ENCODE measurements at regions not wholly inside any gene's neighbourhood (a gene's known extent, or its start where the extent isn't known, plus 50 kb on each side); places are given as distances from the start of the nearest gene placed in this dataset.

DNA sequence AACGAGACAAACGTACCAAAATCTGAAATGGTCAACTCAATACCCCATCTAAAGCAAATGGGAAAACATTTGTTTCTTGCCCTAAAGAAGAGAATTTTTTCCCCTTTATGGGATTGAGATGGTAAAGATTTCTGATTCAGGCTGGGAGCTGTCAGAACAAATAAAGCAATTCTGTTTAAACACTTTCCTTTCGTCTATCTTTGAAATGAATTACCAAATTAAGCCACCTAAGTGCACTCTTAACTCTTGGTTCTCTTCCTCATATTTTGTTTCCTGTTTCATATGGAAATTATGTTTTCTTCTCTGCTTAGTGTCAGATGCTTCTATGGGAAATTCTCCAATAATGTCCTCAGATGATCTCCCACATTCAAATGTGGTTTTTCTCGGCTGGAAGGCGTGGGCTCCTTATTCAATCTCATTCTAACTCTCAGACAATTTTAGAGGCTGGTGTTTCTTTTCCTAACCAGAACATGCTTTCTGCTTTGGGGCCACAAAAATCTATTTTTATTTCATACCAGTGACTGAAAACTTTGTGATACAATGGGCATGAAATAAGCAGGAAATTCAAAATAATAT is 50.3 kb upstream of the HPF1 start:
- DNase-seq = no peak
